ENCODE measurements at regions not wholly inside any gene's neighbourhood (a gene's known extent, or its start where the extent isn't known, plus 50 kb on each side); places are given as distances from the start of the nearest gene placed in this dataset.

DNA sequence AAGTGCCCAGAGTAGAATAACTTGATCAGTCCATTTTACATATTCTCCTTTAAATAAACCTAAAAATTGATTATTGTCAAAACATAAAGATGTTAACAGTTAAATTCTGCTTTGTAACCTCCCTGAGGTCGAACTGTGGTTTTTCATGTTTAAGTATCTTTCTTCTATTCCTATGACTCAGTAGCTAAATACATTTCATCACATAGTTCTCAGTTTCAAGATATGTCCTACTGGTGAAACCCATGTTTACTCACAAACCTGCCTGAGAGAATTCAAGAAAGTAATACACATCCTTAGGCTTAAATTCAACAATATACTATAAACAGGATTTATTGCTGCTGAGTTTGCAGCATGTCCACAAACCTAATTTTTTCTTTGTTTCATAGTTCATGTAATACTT lies 692.9 kb downstream of the ZPLD1 start:
- TF ChIP-seq YY1 (IDR thresholded peaks at IDR 0.05; ENCODE audit: insufficient read depth, insufficient read length): no peak
- no peak for TF ChIP-seq SUZ12 (IDR thresholded peaks at IDR 0.05; ENCODE audit: extremely low read depth, insufficient read depth, insufficient read length)
- TF ChIP-seq ZNF274 (IDR thresholded peaks at IDR 0.05; ENCODE audit: low read depth, low read length): no peak
